Trophoblast cell (in vitro differentiated cells and primary cell): ENCODE measurements at regions not wholly inside any gene's neighbourhood (a gene's known extent, or its start where the extent isn't known, plus 50 kb on each side); places are given as distances from the start of the nearest gene placed in this dataset.

Experiments
- DNase-seq, 2 donors: peaks; one replicate each; pipeline ENCODE4 v3.0.0-alpha.2; 2016
- H2AFZ ChIP-seq: 2 replicates; pipeline ENCODE4 v1.6.1; 2013; ENCODE audit warnings: low read length, moderate library complexity, mild to moderate bottlenecking; ENCODE audit not compliant: insufficient read depth, poor library complexity
- H2AK5ac ChIP-seq: 2 replicates; pipeline ENCODE4 v1.6.1; 2013; ENCODE audit warnings: mild to moderate bottlenecking, low read length
- H2BK120ac ChIP-seq: 2 replicates; pipeline ENCODE4 v1.6.1; 2013; ENCODE audit warnings: low read length, mild to moderate bottlenecking, moderate library complexity; ENCODE audit not compliant: insufficient read depth, poor library complexity
- H2BK12ac ChIP-seq: 2 replicates; pipeline ENCODE4 v1.6.1; 2013; ENCODE audit warnings: mild to moderate bottlenecking, low read length, moderate library complexity
- H2BK5ac ChIP-seq: 2 replicates; pipeline ENCODE4 v1.6.1; 2013; ENCODE audit warnings: low read length, low read depth, moderate library complexity, mild to moderate bottlenecking; ENCODE audit not compliant: poor library complexity
- H3K14ac ChIP-seq: 2 replicates; pipeline ENCODE4 v1.6.1; 2013; ENCODE audit warnings: mild to moderate bottlenecking, low read length
- H3K18ac ChIP-seq: 2 replicates; pipeline ENCODE4 v1.6.1; 2013; ENCODE audit warnings: mild to moderate bottlenecking, low read length
- H3K23ac ChIP-seq: 2 replicates; pipeline ENCODE4 v1.6.1; 2013; ENCODE audit warnings: low read length
- H3K27ac ChIP-seq: 2 replicates; pipeline ENCODE4 v1.5.1; 2013; ENCODE audit warnings: low read depth, mild to moderate bottlenecking, inconsistent platforms, low read length, moderate library complexity
- H3K27me3 ChIP-seq: 2 replicates; pipeline ENCODE4 v1.6.1; 2013; ENCODE audit warnings: inconsistent platforms, mild to moderate bottlenecking, low read length, moderate library complexity; ENCODE audit not compliant: insufficient read depth
- H3K36me3 ChIP-seq, 2 experiments: 1 replicate in 1 of 2; 2 replicates in 1 of 2; pipeline ENCODE4 v1.6.1; 2013; ENCODE audit warnings: low read length in 2 of 2, mild to moderate bottlenecking in 2 of 2, moderate library complexity in 1 of 2; ENCODE audit not compliant: insufficient read depth in 2 of 2, control insufficient read depth in 1 of 2
- H3K4ac ChIP-seq: 2 replicates; pipeline ENCODE4 v1.6.1; 2013; ENCODE audit warnings: low read depth, mild to moderate bottlenecking, low read length, moderate library complexity
- H3K4me1 ChIP-seq, 2 experiments: 1 replicate in 1 of 2; 2 replicates in 1 of 2; pipeline ENCODE4 v1.6.1; 2013; ENCODE audit warnings: low read length in 2 of 2, mild to moderate bottlenecking in 2 of 2, moderate library complexity in 1 of 2; ENCODE audit not compliant: insufficient read depth in 2 of 2, control insufficient read depth in 1 of 2
- H3K4me2 ChIP-seq: 2 replicates; pipeline ENCODE4 v1.6.1; 2013; ENCODE audit warnings: inconsistent platforms, mild to moderate bottlenecking, low read length, moderate library complexity
- H3K4me3 ChIP-seq: 2 replicates; pipeline ENCODE4 v1.5.1; 2013; ENCODE audit warnings: mild to moderate bottlenecking, low read depth, low read length, inconsistent platforms
- H3K79me1 ChIP-seq: one replicate; pipeline ENCODE4 v1.6.1; 2013; ENCODE audit warnings: low read length
- H3K79me2 ChIP-seq: 2 replicates; pipeline ENCODE4 v1.6.1; 2013; ENCODE audit warnings: low read length, mild to moderate bottlenecking; ENCODE audit not compliant: control insufficient read depth, insufficient read depth, poor library complexity
- H3K9ac ChIP-seq: 2 replicates; pipeline ENCODE4 v1.6.1; 2013; ENCODE audit warnings: mild to moderate bottlenecking, low read length
- H3K9me3 ChIP-seq: 2 replicates; pipeline ENCODE4 v1.6.1; 2013; ENCODE audit warnings: low read depth, mild to moderate bottlenecking, control low read depth, inconsistent platforms, low read length; ENCODE audit not compliant: insufficient read depth
- H4K12ac ChIP-seq: 2 replicates; pipeline ENCODE4 v1.6.1; 2013; ENCODE audit warnings: low read depth, mild to moderate bottlenecking, low read length, moderate library complexity
- H4K8ac ChIP-seq: 2 replicates; pipeline ENCODE4 v1.6.1; 2013; ENCODE audit warnings: low read depth, mild to moderate bottlenecking, low read length, moderate library complexity
- H4K91ac ChIP-seq: one replicate; pipeline ENCODE4 v1.6.1; 2013; ENCODE audit warnings: low read depth, mild to moderate bottlenecking, low read length, moderate library complexity
- WGBS: extraction: QIAGEN DNeasy Blood & Tissue Kit; methylation state at CpG from one replicate; pipeline ENCODE4 v1.1.7; 2013; ENCODE audit warnings: missing lambda C conversion rate; ENCODE audit not compliant: insufficient read length, insufficient coverage; ENCODE audit errors: extremely low coverage; 5-methylcytosine and 5-hydroxymethylcytosine counted together

DNA sequence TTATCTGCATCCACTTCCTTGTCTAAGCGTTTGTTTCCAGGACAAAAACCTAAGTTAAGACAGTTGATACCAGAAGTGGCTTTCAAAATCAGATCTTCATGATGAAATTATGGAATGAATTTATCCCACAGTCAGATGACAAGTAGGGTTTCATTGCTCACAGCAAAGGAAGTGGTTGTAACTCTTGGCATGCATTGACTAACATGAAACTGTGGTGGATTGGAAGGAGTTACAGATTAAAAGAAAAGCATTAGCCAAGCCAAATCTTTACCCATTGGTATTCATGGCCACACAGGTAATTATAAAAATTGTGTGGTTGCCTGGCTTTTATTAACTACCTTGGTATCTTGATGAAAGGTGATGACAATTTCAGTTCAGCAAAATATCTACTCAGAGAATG, 438.0 kb upstream of the NXPH2 start:
- Histone ChIP-seq H2AK5ac (no peak overlapping the region), H4K91ac (no peak overlapping the region), H3K4me1 (no peaks in the 10 kb centered on the region), H3K14ac (no peak overlapping the region), H3K27ac (no peak overlapping the region), H2BK5ac (no peak overlapping the region), H4K12ac (no peak overlapping the region), H2BK120ac (no peak overlapping the region), H3K79me2 (no peaks in the 10 kb centered on the region), H4K8ac (no peak overlapping the region), H3K9ac (no peak overlapping the region), H3K4me2 (no peak overlapping the region), H3K18ac (no peak overlapping the region), H3K9me3 (no peaks in the 10 kb centered on the region), H3K4ac (no peak overlapping the region), H2AFZ (no peak overlapping the region), H3K36me3 (no peaks in the 10 kb centered on the region), H3K27me3 (no peaks in the 10 kb centered on the region), H3K23ac (no peak overlapping the region), H2BK12ac (no peak overlapping the region), H3K79me1 (no peaks in the 10 kb centered on the region), H3K4me3 (no peak overlapping the region)
- DNase-seq, result no peak
- no CpG with 5 or more reads among the region's 1 CpG for WGBS

- Histone ChIP-seq H3K79me2 (no peaks in the 10 kb centered on the region), H3K18ac (no peak overlapping the region), H3K36me3 (no peaks in the 10 kb centered on the region), H3K4me2 (no peak overlapping the region), H3K9ac (no peak overlapping the region), H4K12ac (no peak overlapping the region), H2AK5ac (no peak overlapping the region), H2BK120ac (no peak overlapping the region), H2AFZ (no peak overlapping the region), H3K23ac (no peak overlapping the region), H4K8ac (no peak overlapping the region), H3K4me1 (no peaks in the 10 kb centered on the region), H3K4me3 (no peak overlapping the region), H3K27me3 (no peaks in the 10 kb centered on the region), H4K91ac (no peak overlapping the region), H3K9me3 (no peaks in the 10 kb centered on the region), H2BK5ac (no peak overlapping the region), H3K4ac (no peak overlapping the region), H3K79me1 (no peaks in the 10 kb centered on the region), H3K27ac (no peak overlapping the region), H2BK12ac (no peak overlapping the region), H3K14ac (no peak overlapping the region)
- WGBS, result no CpG with 5 or more reads among the region's 3 CpGs
- no peak for DNase-seq
Measured at GRCh38 chr2:139217641-139218040, 437.5 kb upstream of the NXPH2 start.

DNA sequence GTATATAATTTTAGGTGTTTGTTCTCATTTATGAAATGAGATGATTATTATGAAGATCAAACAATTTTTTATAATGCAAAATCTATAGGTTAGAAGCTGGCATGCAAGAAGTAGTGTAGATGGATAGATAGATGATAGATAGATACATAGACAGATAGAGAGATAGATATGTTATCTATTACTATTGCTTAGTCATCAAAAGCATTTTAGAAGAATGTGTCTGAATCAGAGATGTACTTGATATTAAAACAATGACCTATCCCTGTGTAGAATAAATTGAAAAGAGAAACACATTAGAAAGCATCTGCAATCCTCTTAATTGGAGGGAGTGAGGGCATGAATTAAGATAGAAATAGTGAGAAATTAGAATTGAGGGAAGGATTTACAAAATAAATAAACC, 436.2 kb upstream of the NXPH2 start:
- Histone ChIP-seq H2AK5ac (no peak overlapping the region), H3K79me1 (no peaks in the 10 kb centered on the region), H3K4me2 (no peak overlapping the region), H3K27ac (no peak overlapping the region), H3K4me3 (no peak overlapping the region), H2BK120ac (no peak overlapping the region), H3K9ac (no peak overlapping the region), H3K36me3 (no peaks in the 10 kb centered on the region), H2BK12ac (no peak overlapping the region), H3K27me3 (no peaks in the 10 kb centered on the region), H3K18ac (no peak overlapping the region), H3K14ac (no peak overlapping the region), H3K79me2 (no peaks in the 10 kb centered on the region), H4K12ac (no peak overlapping the region), H3K23ac (no peak overlapping the region), H2AFZ (no peak overlapping the region), H3K4me1 (no peaks in the 10 kb centered on the region), H4K8ac (no peak overlapping the region), H2BK5ac (no peak overlapping the region), H3K9me3 (no peaks in the 10 kb centered on the region), H3K4ac (no peak overlapping the region), H4K91ac (no peak overlapping the region)
- no peak for DNase-seq

DNA sequence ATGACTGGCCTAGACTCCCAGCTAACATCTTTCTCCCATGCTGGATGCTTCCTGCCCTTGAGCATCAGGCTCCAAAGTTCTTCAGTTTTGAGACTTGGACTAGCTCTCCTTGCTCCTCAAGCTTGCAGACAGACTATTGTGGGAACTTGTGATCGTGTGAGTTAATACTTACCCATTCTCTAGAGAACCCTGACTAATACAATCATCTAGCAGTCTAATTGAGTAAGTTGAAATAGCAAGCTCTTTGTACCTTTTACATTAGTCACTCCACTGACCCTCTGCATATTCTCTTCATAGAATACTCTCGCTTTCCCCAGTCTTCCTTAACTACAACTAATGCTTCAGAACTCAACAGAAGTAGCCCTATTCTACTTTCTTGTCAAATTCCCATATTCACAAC, 434.6 kb upstream of the NXPH2 start:
- H4K8ac ChIP-seq, result no peak overlapping the region
- H4K12ac ChIP-seq, result no peak overlapping the region
- no peak overlapping the region for H3K18ac ChIP-seq
- no peaks in the 10 kb centered on the region for H3K79me2 ChIP-seq
- no peak overlapping the region for H3K4me3 ChIP-seq
- H3K79me1 ChIP-seq, result no peaks in the 10 kb centered on the region
- no peak overlapping the region for H2BK5ac ChIP-seq
- no peak overlapping the region for H3K23ac ChIP-seq
- no peak overlapping the region for H3K27ac ChIP-seq
- H2BK12ac ChIP-seq, result no peak overlapping the region
- H3K36me3 ChIP-seq, result no peaks in the 10 kb centered on the region
- no peaks in the 10 kb centered on the region for H3K9me3 ChIP-seq
- H3K4ac ChIP-seq, result no peak overlapping the region
- H3K27me3 ChIP-seq, result no peaks in the 10 kb centered on the region
- H4K91ac ChIP-seq, result no peak overlapping the region
- H3K14ac ChIP-seq, result no peak overlapping the region
- no CpG with 5 or more reads among the region's 2 CpGs for WGBS
- DNase-seq, result no peak
- H2BK120ac ChIP-seq, result no peak overlapping the region
- H3K4me2 ChIP-seq, result no peak overlapping the region
- H3K9ac ChIP-seq, result no peak overlapping the region
- H2AFZ ChIP-seq, result no peak overlapping the region
- no peak overlapping the region for H2AK5ac ChIP-seq
- H3K4me1 ChIP-seq, result no peaks in the 10 kb centered on the region

GRCh38 chr2:139209586-139209985, 429.4 kb upstream of the NXPH2 start:
- Histone ChIP-seq H3K36me3 (no peaks in the 10 kb centered on the region), H3K23ac (no peak overlapping the region), H4K91ac (no peak overlapping the region), H4K8ac (no peak overlapping the region), H2BK12ac (no peak overlapping the region), H2BK120ac (no peak overlapping the region), H3K18ac (no peak overlapping the region), H2AFZ (no peak overlapping the region), H3K27ac (no peak overlapping the region), H4K12ac (no peak overlapping the region), H3K4ac (no peak overlapping the region), H3K4me3 (no peak overlapping the region), H3K79me1 (no peaks in the 10 kb centered on the region), H3K79me2 (no peaks in the 10 kb centered on the region), H3K9ac (no peak overlapping the region), H3K4me1 (no peaks in the 10 kb centered on the region), H3K4me2 (no peak overlapping the region), H3K9me3 (no peaks in the 10 kb centered on the region), H2BK5ac (no peak overlapping the region), H3K14ac (no peak overlapping the region), H2AK5ac (no peak overlapping the region), H3K27me3 (no peaks in the 10 kb centered on the region)
- no peak for DNase-seq
- WGBS, result no CpG with 5 or more reads among the region's 1 CpG
